Germinal center (tissue), 1 donor: ENCODE measurements at regions not wholly inside any gene's neighbourhood (a gene's known extent, or its start where the extent isn't known, plus 50 kb on each side); places are given as distances from the start of the nearest gene placed in this dataset.
"Not testable (repeated sequence)": the region's sequence is repeated elsewhere in the genome, so short reads cannot be mapped to it uniquely, and the experiment has no call there.

ENCODE experiments used
- DNase-seq: peaks from one replicate; pipeline ENCODE4 v3.0.0; 2012; ENCODE audit warnings: mixed read lengths, low spot score

DNA sequence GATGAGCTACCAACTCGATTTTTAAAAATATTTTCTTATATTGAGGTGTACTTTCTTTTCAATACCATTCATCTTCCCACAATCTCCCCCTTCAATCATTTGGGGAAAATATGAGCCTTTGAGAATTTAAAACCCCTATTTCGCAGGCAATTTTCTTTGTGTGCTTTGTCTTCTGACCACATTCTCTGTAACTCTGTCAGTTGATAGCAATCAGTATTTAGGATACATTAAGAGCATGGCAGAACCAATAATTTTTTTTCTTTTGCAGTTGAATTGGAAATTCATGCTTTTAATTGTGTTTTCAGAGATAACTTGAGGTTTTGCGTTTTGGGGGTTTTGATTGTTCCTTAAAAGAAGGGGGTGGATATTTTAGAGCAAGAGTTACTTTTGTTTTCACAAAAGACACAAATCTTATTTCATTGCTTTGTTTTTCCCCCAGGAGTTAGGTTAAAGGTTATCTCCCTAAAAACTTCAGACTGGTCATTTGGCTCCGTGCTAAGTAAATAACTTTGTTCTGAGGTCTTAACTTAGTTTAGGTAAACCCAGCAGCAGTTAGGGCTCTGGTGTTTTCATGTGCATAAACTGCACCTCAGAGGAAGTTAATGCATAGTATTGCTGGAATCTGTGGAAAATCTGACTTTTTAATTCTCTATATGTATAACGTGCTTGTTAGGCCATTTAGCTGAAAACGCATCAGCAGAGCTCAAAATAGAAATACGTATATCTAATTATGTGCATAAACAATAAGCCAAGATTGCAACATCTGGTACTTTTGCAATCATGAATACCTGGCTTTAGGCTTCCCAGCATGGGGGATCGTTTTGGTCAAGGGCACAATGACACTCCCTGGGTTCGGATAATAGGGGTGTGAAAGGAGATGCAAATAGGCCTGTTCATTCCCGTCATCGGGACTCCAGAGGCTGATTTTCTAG is 676.4 kb upstream of the ANKRD30A start:
- no peak for DNase-seq

DNA sequence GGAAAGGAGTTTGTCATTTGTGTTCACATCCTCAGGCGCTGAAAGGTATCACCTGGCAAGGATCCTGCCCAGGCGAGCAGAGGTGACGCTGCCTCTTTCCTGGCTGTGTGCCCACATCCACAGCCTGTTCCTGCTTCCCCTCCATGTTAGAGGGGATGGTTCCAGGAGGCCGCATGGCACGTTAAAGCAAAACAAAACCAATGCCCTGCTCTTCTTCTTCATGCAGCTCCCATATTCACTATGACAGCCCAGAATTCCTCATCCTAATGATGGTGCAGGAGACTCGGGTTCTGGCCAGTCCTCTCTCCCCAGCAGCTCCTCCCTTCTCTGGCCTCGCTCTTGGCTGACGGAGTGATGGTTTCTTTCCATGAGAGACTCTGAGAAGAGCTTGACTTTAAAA is 678.5 kb upstream of the ANKRD30A start:
- DNase-seq = no peak

DNA sequence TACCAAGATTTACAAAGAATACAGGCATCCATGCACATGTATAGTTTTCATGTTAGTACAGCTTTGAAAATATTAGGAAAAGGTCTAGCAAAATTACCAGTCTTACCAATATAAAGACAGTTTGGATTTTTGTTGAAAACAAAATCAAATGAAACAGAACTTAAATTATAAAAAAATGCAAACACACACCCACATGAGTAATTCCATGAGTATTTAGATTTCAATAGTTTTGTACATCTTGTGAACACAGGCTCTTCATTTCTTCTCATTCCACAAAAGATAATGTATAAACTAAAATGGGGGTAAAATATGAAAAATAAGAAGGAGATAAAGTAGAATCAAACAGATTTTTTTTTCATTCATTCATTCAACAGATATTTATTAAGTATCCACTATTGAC is 682.2 kb upstream of the ANKRD30A start:
- no peak for DNase-seq

DNA sequence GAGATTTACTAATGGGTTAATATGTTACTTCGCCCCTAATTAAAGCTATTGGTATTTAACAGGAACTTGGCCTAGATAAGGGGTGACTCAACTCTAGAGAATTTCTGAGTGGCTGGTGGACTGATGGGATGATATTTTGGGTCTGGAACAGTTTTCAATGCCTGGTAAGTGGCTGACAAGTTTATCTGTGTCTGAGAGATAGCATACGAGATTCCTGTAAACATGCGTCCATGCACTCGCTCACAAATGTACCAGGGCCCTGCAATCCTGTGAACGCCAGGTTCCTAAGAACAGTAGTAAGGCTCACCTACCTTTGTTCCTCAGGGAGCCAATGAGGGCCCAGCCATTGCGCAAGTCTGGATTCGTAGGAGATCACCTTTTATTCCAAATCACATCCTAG is 683.8 kb upstream of the ANKRD30A start:
- DNase-seq = no peak

DNA sequence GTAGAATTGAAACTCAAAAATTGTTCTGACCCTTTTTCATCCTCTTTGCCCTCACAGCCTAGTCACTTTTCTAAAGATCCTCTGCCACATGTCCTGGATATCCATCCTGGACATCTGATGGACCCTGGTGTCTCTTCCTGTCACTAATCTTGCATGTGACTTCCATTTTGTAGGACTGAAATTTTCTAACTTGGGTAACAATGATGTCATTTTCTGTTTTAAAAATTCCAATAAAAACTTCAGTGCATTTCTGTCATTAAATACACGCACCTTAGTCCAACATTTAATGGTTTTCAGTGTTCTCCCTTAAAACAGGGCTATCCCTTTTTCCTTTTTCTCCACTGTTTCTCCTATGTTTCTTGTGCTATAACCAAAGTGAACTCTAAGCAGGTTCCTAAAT is 684.9 kb upstream of the ANKRD30A start:
- no peak for DNase-seq

DNA sequence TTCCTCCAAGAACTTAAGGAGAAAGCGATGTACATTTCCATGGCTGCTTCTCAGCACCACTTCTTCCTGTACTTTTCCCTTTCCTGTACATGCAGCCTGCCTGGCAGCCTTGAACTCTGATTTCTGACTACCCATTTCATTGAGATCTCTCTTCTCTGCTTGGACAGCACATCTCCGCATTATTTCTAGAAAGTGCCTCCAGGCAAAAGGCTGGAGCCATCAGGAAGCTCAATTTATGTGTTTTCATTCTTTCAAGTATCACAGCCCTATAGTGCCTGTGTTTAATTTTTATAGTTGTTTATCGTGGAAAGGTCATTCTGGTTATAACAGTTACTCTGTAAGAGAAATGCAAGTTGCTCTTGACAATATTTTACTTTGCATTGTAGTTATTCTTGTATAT is 688.0 kb upstream of the ANKRD30A start:
- no peak for DNase-seq

GRCh38 chr10:36428507-36428906 is 696.9 kb upstream of the ANKRD30A start:
- DNase-seq = no peak

GRCh38 chr10:36425131-36425797 is 700.1 kb upstream of the ANKRD30A start:
- no peak for DNase-seq

- no peak for DNase-seq
Observed at GRCh38 chr10:36424502-36424901, 700.9 kb upstream of the ANKRD30A start.

DNA sequence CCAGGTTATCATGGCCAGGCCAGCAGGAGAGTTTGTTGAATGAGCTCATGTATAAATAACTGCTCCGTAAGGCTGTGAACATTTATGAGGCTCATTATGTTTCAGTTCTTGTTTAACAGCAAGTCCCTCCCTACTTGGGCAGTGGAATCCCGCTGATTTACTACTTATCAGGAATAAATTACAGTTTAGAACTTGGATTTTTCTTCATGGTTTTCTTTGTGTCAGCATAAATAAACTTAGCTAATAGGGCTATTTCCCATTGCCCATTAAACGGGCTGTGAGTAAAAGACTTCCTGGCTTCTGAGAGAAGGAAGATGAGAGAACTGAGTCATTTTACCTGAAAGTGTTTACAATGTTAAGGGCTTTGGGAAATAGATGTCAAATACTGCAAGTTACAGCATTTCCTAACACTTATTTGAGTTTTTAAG is 701.6 kb upstream of the ANKRD30A start:
- DNase-seq = no peak

DNA sequence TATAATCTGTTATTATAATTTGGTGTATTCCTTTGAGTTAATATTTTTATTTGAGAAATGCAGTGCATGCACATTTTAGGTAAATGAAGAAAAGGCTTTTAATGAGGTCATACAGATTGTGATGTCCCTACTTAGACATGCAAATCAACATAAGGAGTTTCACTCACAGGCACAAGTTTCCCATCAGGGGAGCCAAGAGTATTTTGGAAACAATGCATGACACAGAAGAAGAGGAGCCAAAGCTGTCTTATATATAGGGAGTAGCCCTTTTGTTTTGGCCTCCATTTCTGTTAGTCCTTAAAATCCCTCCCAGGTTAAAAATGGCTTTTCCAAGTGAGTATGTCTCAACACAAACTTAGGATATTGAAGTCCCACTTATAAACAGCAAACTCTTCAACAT is 703.4 kb upstream of the ANKRD30A start:
- no peak for DNase-seq

DNA sequence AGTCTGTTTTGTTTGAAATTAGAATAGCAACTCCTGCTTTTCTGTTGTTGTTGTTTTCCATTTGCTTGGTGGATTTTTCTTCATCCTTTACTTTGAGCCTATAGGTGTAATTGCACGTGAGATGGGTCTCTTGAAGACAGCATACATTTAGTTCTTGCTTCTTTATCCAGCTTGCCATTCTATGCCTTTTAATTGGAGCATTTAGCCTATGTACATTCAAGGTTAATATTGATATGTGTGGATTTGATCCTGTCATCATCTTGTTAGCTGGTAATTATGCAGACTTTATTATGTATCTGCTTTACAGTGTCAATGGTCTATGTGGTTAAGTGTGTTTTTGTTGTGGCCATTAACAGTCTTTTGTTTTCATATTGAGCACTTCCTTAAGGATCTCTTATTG is 708.9 kb upstream of the ANKRD30A start:
- no peak for DNase-seq

DNA sequence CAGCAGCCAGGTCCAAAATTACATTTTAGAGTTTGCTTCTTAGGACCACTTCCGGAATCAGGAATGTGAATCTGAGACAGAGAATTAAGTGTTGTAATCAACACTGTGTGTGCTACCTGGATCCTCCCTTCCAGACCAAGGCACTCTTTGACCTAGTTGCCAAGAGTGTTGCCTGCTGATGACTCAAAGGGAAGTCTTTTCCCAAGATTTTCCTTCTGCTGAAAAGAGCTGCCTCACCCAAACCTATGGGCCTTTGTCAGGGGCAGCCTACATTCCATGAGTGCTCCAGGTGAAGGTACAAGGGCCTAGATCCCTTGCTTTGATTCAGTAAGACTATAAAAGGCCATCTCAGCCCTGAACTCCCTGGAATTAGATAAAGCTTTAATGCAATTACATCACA is 712.5 kb upstream of the ANKRD30A start:
- DNase-seq = no peak

- not testable (repeated sequence) for DNase-seq
Observed at GRCh38 chr10:36400238-36400637, 725.2 kb upstream of the ANKRD30A start.

DNA sequence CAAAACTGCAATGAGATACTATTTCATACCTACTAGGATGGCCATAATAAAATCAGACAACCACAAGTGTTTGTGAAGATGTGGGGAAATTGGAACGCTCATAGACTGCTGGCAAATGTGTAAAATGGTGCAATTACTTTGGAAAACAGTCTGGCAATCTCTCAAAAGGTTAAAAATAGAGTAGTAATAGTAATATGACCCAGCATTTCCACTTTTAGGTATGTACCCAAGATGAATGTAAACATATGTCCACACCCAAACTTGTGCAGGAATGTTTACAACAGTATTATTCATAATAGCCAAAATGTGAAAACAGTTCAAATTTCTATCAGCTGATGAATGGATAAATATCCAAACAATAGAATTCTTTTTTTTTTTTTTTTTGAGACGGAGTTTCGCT is 731.6 kb upstream of the ANKRD30A start:
- no peak for DNase-seq

GRCh38 chr10:36391405-36391804 is 734.0 kb upstream of the ANKRD30A start:
- DNase-seq = no peak

DNA sequence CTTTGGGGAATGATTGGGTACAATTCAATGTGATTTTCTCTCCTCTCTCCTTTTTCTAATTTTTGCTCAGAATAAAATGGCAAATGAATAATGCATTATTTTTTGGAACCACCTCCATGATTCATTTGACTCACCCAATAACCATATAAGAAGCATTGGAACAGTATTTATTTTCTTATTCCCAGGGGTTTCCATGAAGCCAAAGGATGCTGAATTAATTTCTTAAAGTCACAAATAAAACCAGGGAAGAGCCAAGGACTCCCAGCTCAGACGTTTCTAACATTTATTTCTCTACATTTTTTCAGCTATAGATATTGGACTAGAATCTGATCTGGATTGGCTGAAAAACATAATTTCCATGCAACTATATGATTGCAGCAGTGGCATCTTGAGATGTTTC is 735.2 kb upstream of the ANKRD30A start:
- no peak for DNase-seq

DNA sequence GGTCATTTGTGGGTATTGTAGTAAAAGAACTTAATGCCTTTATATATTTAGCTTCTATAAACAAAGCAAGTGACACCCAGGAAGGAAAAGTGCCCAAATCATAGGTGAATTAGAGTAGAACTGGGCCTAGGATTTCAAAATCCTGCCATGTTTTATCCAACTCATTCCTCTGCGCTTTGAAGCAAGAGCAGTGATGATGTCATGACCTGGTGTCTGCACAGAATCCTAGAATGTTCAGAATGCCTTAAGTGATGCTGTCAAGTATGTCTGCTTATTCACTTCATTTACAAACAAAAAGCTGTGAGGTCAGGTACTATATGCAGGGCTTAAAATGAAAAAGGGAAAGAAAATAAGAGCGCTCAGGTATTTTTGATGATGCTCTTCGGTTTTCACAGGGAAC is 737.2 kb upstream of the ANKRD30A start:
- DNase-seq = no peak

GRCh38 chr10:36385693-36386092 is 739.7 kb upstream of the ANKRD30A start:
- DNase-seq = no peak

DNA sequence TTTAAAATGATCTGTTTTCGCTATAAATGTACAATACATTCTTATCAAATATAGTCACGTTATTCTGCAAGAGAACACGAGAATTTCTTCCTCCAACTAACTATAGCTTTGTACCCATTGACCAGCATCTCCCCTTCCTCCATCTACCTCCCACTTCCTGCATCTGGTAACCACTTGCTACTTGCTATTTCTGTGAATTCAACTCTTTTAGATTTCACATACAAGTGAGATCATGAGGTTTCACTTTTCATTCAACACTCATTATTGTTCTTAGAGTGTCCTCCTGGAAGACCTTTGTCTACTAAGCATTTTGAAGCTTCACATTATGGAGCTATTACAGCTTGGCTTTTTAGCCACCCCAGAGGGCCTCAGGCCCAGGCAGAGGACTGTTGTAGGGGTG is 741.3 kb upstream of the FZD8 start:
- no peak for DNase-seq

DNA sequence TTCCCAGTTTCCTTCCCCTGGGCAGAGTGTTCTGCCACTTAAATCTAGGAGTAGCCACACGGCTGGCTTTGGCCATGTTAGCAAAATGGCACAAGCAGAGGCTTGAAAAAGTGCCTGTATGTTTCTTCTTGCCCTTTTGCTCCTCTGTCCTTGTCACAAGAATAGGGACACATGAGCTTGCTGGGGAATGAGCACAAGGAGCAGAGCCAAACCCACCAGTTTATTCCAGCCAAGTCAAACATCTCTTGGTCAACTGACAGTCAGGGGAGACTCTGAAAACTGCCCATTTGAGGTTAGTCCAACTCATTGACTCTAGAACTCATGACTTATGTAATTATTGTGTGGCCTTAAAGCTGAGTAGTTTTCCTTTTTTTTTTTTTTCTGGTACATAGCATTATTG is 739.7 kb upstream of the FZD8 start:
- DNase-seq = no peak

DNA sequence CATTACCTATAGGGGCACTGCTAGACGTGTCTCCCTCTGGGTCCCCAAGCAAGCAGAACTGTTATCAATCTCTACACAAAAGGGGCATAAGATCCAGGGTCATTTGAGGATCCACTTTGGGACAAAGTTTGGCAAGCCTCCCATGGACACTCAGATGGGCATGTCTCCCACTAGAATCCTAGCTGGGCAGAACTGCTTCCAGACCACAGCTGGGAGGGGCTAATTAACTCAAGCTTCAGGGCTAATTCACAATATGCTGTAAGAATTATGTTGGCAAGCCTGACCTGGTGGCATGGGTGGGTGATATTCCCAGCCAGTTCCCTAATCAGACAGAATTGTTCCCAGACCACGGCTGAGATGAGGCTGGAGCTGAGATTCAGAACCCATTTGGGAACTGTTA is 738.4 kb upstream of the FZD8 start:
- DNase-seq = no peak

GRCh38 chr10:36375107-36375506 is 733.0 kb upstream of the FZD8 start:
- DNase-seq = no peak
